WERI-Rb-1 (cell line): ENCODE measurements at regions not wholly inside any gene's neighbourhood (a gene's known extent, or its start where the extent isn't known, plus 50 kb on each side); places are given as distances from the start of the nearest gene placed in this dataset.
"Not testable (repeated sequence)": the region's sequence is repeated elsewhere in the genome, so short reads cannot be mapped to it uniquely, and the experiment has no call there.

Source experiments
- DNase-seq: peaks from one replicate; pipeline ENCODE4 v3.0.0-alpha.2; 2020
- H3K27ac ChIP-seq: fragments of 250-450 bp; sonication (Bioruptor Pico); 2 replicates; pipeline ENCODE4 v1.5.1; 2020; ENCODE audit warnings: mild to moderate bottlenecking, moderate library complexity
- H3K27me3 ChIP-seq: fragments of 250-450 bp; sonication (Bioruptor Pico); 2 replicates; pipeline ENCODE4 v1.5.1; 2021; ENCODE audit warnings: mild to moderate bottlenecking, low read depth, moderate library complexity; ENCODE audit not compliant: insufficient read depth, severe bottlenecking
- H3K36me3 ChIP-seq: fragments of 250-450 bp; sonication (Bioruptor Pico); 2 replicates; pipeline ENCODE4 v1.5.1; 2020; ENCODE audit warnings: mild to moderate bottlenecking, moderate library complexity
- H3K4me3 ChIP-seq: 2 replicates; pipeline ENCODE4 v1.5.1; 2011; ENCODE audit warnings: low read depth, mild to moderate bottlenecking, control low read depth, low read length
- H3K9me3 ChIP-seq: fragments of 250-450 bp; sonication (Bioruptor Pico); 2 replicates; pipeline ENCODE4 v1.5.1; 2021; ENCODE audit warnings: mild to moderate bottlenecking, moderate library complexity; ENCODE audit not compliant: severe bottlenecking
- CTCF ChIP-seq: IDR thresholded peaks from 2 replicates; pipeline ENCODE4 v1.5.1; 2011; ENCODE audit warnings: low read depth, mild to moderate bottlenecking, control low read depth, inconsistent platforms, low read length

GRCh38 chr9:32161720-32162119 lies 222.7 kb upstream of the ACO1 start:
- Histone ChIP-seq H3K36me3 (no peaks in the 10 kb centered on the region), H3K27ac (no peak overlapping the region), H3K9me3 (no peaks in the 10 kb centered on the region), H3K27me3 (peaks cover 8% of the 10 kb centered on the region), H3K4me3 (no peak overlapping the region)
- no peak for DNase-seq
- no peak for TF ChIP-seq CTCF

- not testable (repeated sequence) for H3K4me3 ChIP-seq, DNase-seq, H3K27ac ChIP-seq, H3K9me3 ChIP-seq, H3K36me3 ChIP-seq, H3K27me3 ChIP-seq
These were observed 218.1 kb upstream of the ACO1 start for GRCh38 chr9:32166316-32166715.

GRCh38 chr9:32171339-32171738 lies 213.1 kb upstream of the ACO1 start:
- Histone ChIP-seq H3K27me3 (no peaks in the 10 kb centered on the region), H3K9me3 (no peaks in the 10 kb centered on the region), H3K4me3 (no peak overlapping the region), H3K36me3 (no peaks in the 10 kb centered on the region), H3K27ac (no peak overlapping the region)
- DNase-seq, result no peak
- no peak for TF ChIP-seq CTCF

GRCh38 chr9:32172256-32172655 lies 212.2 kb upstream of the ACO1 start:
- H3K27ac ChIP-seq, result no peak overlapping the region
- H3K36me3 ChIP-seq, result no peaks in the 10 kb centered on the region
- TF ChIP-seq CTCF, result no peak
- no peaks in the 10 kb centered on the region for H3K9me3 ChIP-seq
- no peak overlapping the region for H3K4me3 ChIP-seq
- no peak for DNase-seq
- H3K27me3 ChIP-seq, result no peaks in the 10 kb centered on the region

- Histone ChIP-seq H3K9me3 (no peaks in the 10 kb centered on the region), H3K27ac (no peak overlapping the region), H3K36me3 (no peaks in the 10 kb centered on the region), H3K27me3 (no peaks in the 10 kb centered on the region), H3K4me3 (no peak overlapping the region)
- DNase-seq, result no peak
- no peak for TF ChIP-seq CTCF
These were observed 207.0 kb upstream of the ACO1 start for GRCh38 chr9:32177396-32177795.

- no peak overlapping the region for H3K4me3 ChIP-seq
- H3K36me3 ChIP-seq, result no peaks in the 10 kb centered on the region
- no peak overlapping the region for H3K27ac ChIP-seq
- H3K27me3 ChIP-seq, result no peaks in the 10 kb centered on the region
- no peak for TF ChIP-seq CTCF
- H3K9me3 ChIP-seq, result no peaks in the 10 kb centered on the region
- no peak for DNase-seq
These were observed 203.8 kb upstream of the ACO1 start for GRCh38 chr9:32180597-32180996.
